H9 (cell line): ENCODE measurements at regions not wholly inside any gene's neighbourhood (a gene's known extent, or its start where the extent isn't known, plus 50 kb on each side); places are given as distances from the start of the nearest gene placed in this dataset.

Experiments
- DNase-seq: peaks from one replicate; pipeline ENCODE4 v3.0.0-alpha.2; 2017
- H2AFZ ChIP-seq: one replicate; pipeline ENCODE4 v1.6.1; 2013; ENCODE audit warnings: mild to moderate bottlenecking, low read length, control low read depth, moderate library complexity
- H2AK5ac ChIP-seq: 2 replicates; pipeline ENCODE4 v1.6.1; 2013; ENCODE audit warnings: low read length, control low read depth, mixed read lengths; ENCODE audit not compliant: insufficient read length
- H2BK120ac ChIP-seq: one replicate; pipeline ENCODE4 v1.6.1; 2013; ENCODE audit warnings: low read depth, mild to moderate bottlenecking, low read length, control low read depth, inconsistent platforms; ENCODE audit not compliant: poor library complexity, severe bottlenecking
- H2BK12ac ChIP-seq: 2 replicates; pipeline ENCODE4 v1.6.1; 2013; ENCODE audit warnings: low read length, control low read depth, mixed read lengths, low read depth; ENCODE audit not compliant: insufficient read length
- H2BK15ac ChIP-seq: 2 replicates; pipeline ENCODE4 v1.6.1; 2013; ENCODE audit warnings: low read depth, low read length, control low read depth
- H2BK20ac ChIP-seq: one replicate; pipeline ENCODE4 v1.6.1; 2013; ENCODE audit warnings: low read depth, mild to moderate bottlenecking, low read length, control low read depth, inconsistent platforms; ENCODE audit not compliant: poor library complexity, severe bottlenecking
- H2BK5ac ChIP-seq: 2 replicates; pipeline ENCODE4 v1.6.1; 2013; ENCODE audit warnings: low read length, control low read depth, mixed read lengths; ENCODE audit not compliant: insufficient read length
- H3K14ac ChIP-seq: 2 replicates; pipeline ENCODE4 v1.6.1; 2013; ENCODE audit warnings: low read length, control low read depth; ENCODE audit not compliant: insufficient read depth
- H3K18ac ChIP-seq: 2 replicates; pipeline ENCODE4 v1.6.1; 2013; ENCODE audit warnings: low read depth, mild to moderate bottlenecking, mixed read lengths, low read length, control low read depth; ENCODE audit not compliant: insufficient read length
- H3K23ac ChIP-seq: 2 replicates; pipeline ENCODE4 v1.6.1; 2013; ENCODE audit warnings: low read length, control low read depth, mixed read lengths, low read depth; ENCODE audit not compliant: insufficient read length
- H3K23me2 ChIP-seq: 2 replicates; pipeline ENCODE4 v1.6.1; 2013; ENCODE audit warnings: low read depth, mild to moderate bottlenecking, mixed read lengths, low read length, control low read depth; ENCODE audit not compliant: insufficient read length, poor library complexity, severe bottlenecking
- H3K27ac ChIP-seq: 2 replicates; pipeline ENCODE4 v1.5.1; 2013; ENCODE audit warnings: low read length, control low read depth, mixed read lengths, low read depth; ENCODE audit not compliant: insufficient read length
- H3K27me3 ChIP-seq: 2 replicates; pipeline ENCODE4 v1.6.1; 2013; ENCODE audit warnings: low read length, control low read depth, inconsistent platforms; ENCODE audit not compliant: insufficient read depth
- H3K4ac ChIP-seq: 2 replicates; pipeline ENCODE4 v1.6.1; 2013; ENCODE audit warnings: low read depth, mild to moderate bottlenecking, control low read depth, inconsistent platforms, low read length, moderate library complexity
- H3K4me1 ChIP-seq: 2 replicates; pipeline ENCODE4 v1.6.1; 2013; ENCODE audit warnings: low read length, control low read depth, inconsistent platforms; ENCODE audit not compliant: insufficient read depth
- H3K4me2 ChIP-seq: 2 replicates; pipeline ENCODE4 v1.6.1; 2013; ENCODE audit warnings: low read length, control low read depth, mixed read lengths; ENCODE audit not compliant: insufficient read length, insufficient read depth
- H3K56ac ChIP-seq: 2 replicates; pipeline ENCODE4 v1.6.1; 2013; ENCODE audit warnings: low read depth, mild to moderate bottlenecking, mixed read lengths, low read length, control low read depth; ENCODE audit not compliant: insufficient read length
- H3K79me1 ChIP-seq: 2 replicates; pipeline ENCODE4 v1.6.1; 2013; ENCODE audit warnings: low read depth, mild to moderate bottlenecking, moderate library complexity, low read length, control low read depth, inconsistent platforms; ENCODE audit not compliant: insufficient read depth, poor library complexity, severe bottlenecking
- H3K79me2 ChIP-seq: 2 replicates; pipeline ENCODE4 v1.6.1; 2013; ENCODE audit warnings: low read length, control low read depth, inconsistent platforms; ENCODE audit not compliant: insufficient read depth
- H3K9ac ChIP-seq: 2 replicates; pipeline ENCODE4 v1.6.1; 2013; ENCODE audit warnings: low read length, control low read depth, mixed read lengths; ENCODE audit not compliant: insufficient read length; ENCODE audit errors: extremely low read depth
- H3K9me3 ChIP-seq: one replicate; pipeline ENCODE4 v1.6.1; 2013; ENCODE audit warnings: low read depth, low read length, inconsistent platforms; ENCODE audit not compliant: control insufficient read depth
- H3T11ph ChIP-seq: one replicate; pipeline ENCODE4 v1.6.1; 2013; ENCODE audit warnings: mild to moderate bottlenecking, low read length, control low read depth, inconsistent platforms
- H4K20me1 ChIP-seq: one replicate; pipeline ENCODE4 v1.6.1; 2013; ENCODE audit not compliant: control insufficient read depth, insufficient read length, insufficient read depth
- H4K5ac ChIP-seq: 2 replicates; pipeline ENCODE4 v1.6.1; 2013; ENCODE audit warnings: low read depth, mild to moderate bottlenecking, mixed read lengths, low read length, control low read depth; ENCODE audit not compliant: insufficient read length
- H4K8ac ChIP-seq: replicated peaks from 2 replicates; pipeline ENCODE4 v1.6.1; 2013; ENCODE audit warnings: low read length, control low read depth, mixed read lengths, low read depth; ENCODE audit not compliant: insufficient read length
- H4K91ac ChIP-seq: 2 replicates; pipeline ENCODE4 v1.6.1; 2013; ENCODE audit warnings: low read depth, mild to moderate bottlenecking, moderate library complexity, mixed read lengths, low read length, control low read depth; ENCODE audit not compliant: insufficient read length
- H3K27ac Mint-ChIP-seq, 3 experiments: 2 replicates in 2 of 3; 3 replicates in 1 of 3; pipeline ENCODE4 v1.8.0; 2020 to 2021; ENCODE audit warnings: mixed read lengths in 3 of 3, mild to moderate bottlenecking in 1 of 3, moderate library complexity in 1 of 3
- H3K27me3 Mint-ChIP-seq: 2 replicates; pipeline ENCODE4 v1.8.0; 2021; ENCODE audit warnings: low read depth, mild to moderate bottlenecking, moderate library complexity, mixed read lengths
- H3K36me3 Mint-ChIP-seq, 3 experiments: 2 replicates in 2 of 3; 3 replicates in 1 of 3; pipeline ENCODE4 v1.8.0; 2020 to 2021; ENCODE audit warnings: low read depth in 3 of 3, mixed read lengths in 3 of 3; ENCODE audit not compliant: insufficient read depth in 1 of 3
- H3K4me1 Mint-ChIP-seq, 2 experiments: 2 replicates each; pipeline ENCODE4 v1.8.0; 2020; ENCODE audit warnings: mixed read lengths in 2 of 2
- H3K4me3 Mint-ChIP-seq, 2 experiments: 2 replicates in 1 of 2; 3 replicates in 1 of 2; pipeline ENCODE4 v1.8.0; 2020 to 2021; ENCODE audit warnings: mild to moderate bottlenecking in 2 of 2, mixed read lengths in 2 of 2, moderate library complexity in 1 of 2
- H3K9me3 Mint-ChIP-seq, 2 experiments: 2 replicates in 1 of 2; 3 replicates in 1 of 2; pipeline ENCODE4 v1.8.0; 2020; ENCODE audit warnings: mild to moderate bottlenecking in 2 of 2, mixed read lengths in 2 of 2, moderate library complexity in 1 of 2
- CTCF ChIP-seq: fragments of 200-600 bp; sonication (generic); conservative IDR thresholded peaks from 3 replicates; pipeline ENCODE4 v1.8.0; 2021; ENCODE audit warnings: antibody characterized with exemption, mild to moderate bottlenecking
- WGBS: extraction: QIAGEN DNeasy Blood & Tissue Kit; methylation state at CpG from one replicate; pipeline ENCODE4 v1.1.7; 2013; ENCODE audit warnings: missing lambda C conversion rate, low lambda C conversion rate, mixed read lengths; ENCODE audit not compliant: insufficient read length; ENCODE audit errors: extremely low coverage; 5-methylcytosine and 5-hydroxymethylcytosine counted together

- Histone ChIP-seq H3K9me3 (no peaks in the 10 kb centered on the region), H3K27ac (no peak overlapping the region), H2BK12ac (no peak overlapping the region), H2BK20ac (no peak overlapping the region), H3K79me2 (no peaks in the 10 kb centered on the region), H4K8ac (no peak overlapping the region), H3K9ac (no peak overlapping the region), H3K56ac (no peak overlapping the region), H2BK120ac (no peak overlapping the region), H2AFZ (no peak overlapping the region), H3K23ac (no peak overlapping the region), H3K4me2 (no peak overlapping the region), H3K14ac (no peak overlapping the region), H4K5ac (no peak overlapping the region), H3K79me1 (no peaks in the 10 kb centered on the region), H3K18ac (no peak overlapping the region), H3K27me3 (no peaks in the 10 kb centered on the region), H2BK15ac (no peak overlapping the region), H3T11ph (no peak overlapping the region), H2AK5ac (no peak overlapping the region), H4K91ac (no peak overlapping the region), H3K4ac (no peak overlapping the region), H4K20me1 (no peaks in the 10 kb centered on the region), H2BK5ac (no peak overlapping the region), H3K4me1 (no peaks in the 10 kb centered on the region), H3K23me2 (no peaks in the 10 kb centered on the region)
- Mint-ChIP-seq H3K27ac (no peak overlapping the region), H3K27me3 (no peaks in the 10 kb centered on the region), H3K36me3 (no peaks in the 10 kb centered on the region), H3K4me3 (no peak overlapping the region), H3K4me1 (peaks cover 5 to 7% of the 10 kb centered on the region in 2 experiments), H3K9me3 (0 out of 5 replicates have a peak, but pooled peaks cover 0 to 2% of the 10 kb centered on the region in 2 experiments)
- no CpG with 5 or more reads among the region's 1 CpG for WGBS
- TF ChIP-seq CTCF: no peak
- DNase-seq: no peak
Observed at GRCh38 chr2:51903728-51904127, 871.8 kb upstream of the NRXN1 start.
